SK-N-SH treated with all-trans-retinoic acid at 6 μM for 48 hours (cell line): ENCODE measurements at regions not wholly inside any gene's neighbourhood (a gene's known extent, or its start where the extent isn't known, plus 50 kb on each side); places are given as distances from the start of the nearest gene placed in this dataset.

Source experiments
- ATAC-seq: fragments of 200-7000 bp; cut with Tn5 transposase; 3 replicates; pipeline ENCODE4 v1.9.1; 2020; ENCODE audit warnings: mild to moderate bottlenecking, moderate library complexity
- ARNTL ChIP-seq: fragments of 450-650 bp; formaldehyde crosslinking; IDR thresholded peaks from 2 replicates; pipeline ENCODE4 v1.5.0; 2020; ENCODE audit warnings: low read depth, mild to moderate bottlenecking, moderate library complexity, borderline replicate concordance
- BACH2 ChIP-seq: fragments of 250-450 bp; sonication (Bioruptor Pico); IDR thresholded peaks from 2 replicates; pipeline ENCODE4 v1.9.0; 2021; ENCODE audit warnings: mild to moderate bottlenecking, borderline replicate concordance
- CSDC2 ChIP-seq: fragments of 250-450 bp; sonication (Bioruptor Pico); IDR thresholded peaks from 2 replicates; pipeline ENCODE4 v1.5.0; 2020; ENCODE audit warnings: mild to moderate bottlenecking, moderate library complexity
- ESRRG ChIP-seq: fragments of 250-450 bp; sonication (Bioruptor Pico); IDR thresholded peaks from 2 replicates; pipeline ENCODE4 v1.6.1; 2021; ENCODE audit warnings: mild to moderate bottlenecking
- GLIS3 ChIP-seq: fragments of 250-450 bp; sonication (Bioruptor Pico); IDR thresholded peaks from 2 replicates; pipeline ENCODE4 v1.5.0; 2020; ENCODE audit warnings: mild to moderate bottlenecking, moderate library complexity
- ISL1 ChIP-seq: fragments of 250-450 bp; sonication (Bioruptor Pico); IDR thresholded peaks from 2 replicates; pipeline ENCODE4 v2.1.2; 2022; ENCODE audit warnings: mild to moderate bottlenecking, moderate library complexity
- TCF4 ChIP-seq: fragments of 250-450 bp; sonication (Bioruptor Pico); IDR thresholded peaks from 2 replicates; pipeline ENCODE4 v1.8.0; 2021; ENCODE audit warnings: mild to moderate bottlenecking, moderate library complexity, borderline replicate concordance
- TOX ChIP-seq: fragments of 250-450 bp; sonication (Bioruptor Pico); IDR thresholded peaks from 2 replicates; pipeline ENCODE4 v1.8.0; 2021; ENCODE audit warnings: mild to moderate bottlenecking, moderate library complexity, borderline replicate concordance
- ZC3H10 ChIP-seq: fragments of 250-450 bp; sonication (Bioruptor Pico); IDR thresholded peaks from 2 replicates; pipeline ENCODE4 v1.5.1; 2021; ENCODE audit warnings: mild to moderate bottlenecking, moderate library complexity
- ZFP3 ChIP-seq: fragments of 250-450 bp; sonication (Bioruptor Pico); IDR thresholded peaks from 2 replicates; pipeline ENCODE4 v1.5.0; 2020; ENCODE audit warnings: mild to moderate bottlenecking, moderate library complexity
- ZFP30 ChIP-seq: fragments of 450-650 bp; formaldehyde crosslinking; IDR thresholded peaks from 2 replicates; pipeline ENCODE4 v1.5.0; 2022; ENCODE audit warnings: mild to moderate bottlenecking, moderate library complexity
- ZNF565 ChIP-seq: fragments of 450-650 bp; formaldehyde crosslinking; conservative IDR thresholded peaks from 2 replicates; pipeline ENCODE4 v1.5.0; 2020; ENCODE audit warnings: low read depth, mild to moderate bottlenecking, moderate library complexity
- ZNF70 ChIP-seq: fragments of 450-650 bp; formaldehyde crosslinking; IDR thresholded peaks from 2 replicates; pipeline ENCODE4 v1.5.0; 2020; ENCODE audit warnings: mild to moderate bottlenecking, moderate library complexity
- ZNF8 ChIP-seq: fragments of 450-650 bp; formaldehyde crosslinking; IDR thresholded peaks from 2 replicates; pipeline ENCODE4 v1.5.0; 2020; ENCODE audit warnings: mild to moderate bottlenecking, moderate library complexity
- TF ChIP-seq, protein P1 (sequence below): fragments of 250-450 bp; sonication (Bioruptor Pico); IDR thresholded peaks from 2 replicates; pipeline ENCODE4 v1.5.1; 2020; ENCODE audit warnings: low read depth, mild to moderate bottlenecking, moderate library complexity
- TF ChIP-seq, protein P2 (sequence below): fragments of 250-450 bp; sonication (Bioruptor Pico); IDR thresholded peaks from 2 replicates; pipeline ENCODE4 v1.5.1; 2021; ENCODE audit warnings: mild to moderate bottlenecking, moderate library complexity
- TF ChIP-seq, protein P3 (sequence below): fragments of 250-450 bp; sonication (Bioruptor Pico); IDR thresholded peaks from 2 replicates; pipeline ENCODE4 v1.5.0; 2020; ENCODE audit warnings: mild to moderate bottlenecking, moderate library complexity
- TF ChIP-seq, protein P4 (sequence below): fragments of 250-450 bp; sonication (Bioruptor Pico); IDR thresholded peaks from 2 replicates; pipeline ENCODE4 v1.8.0; 2021; ENCODE audit warnings: low read depth, mild to moderate bottlenecking, moderate library complexity, borderline replicate concordance
- TF ChIP-seq, protein P5 (sequence below): fragments of 250-450 bp; sonication (Bioruptor Pico); IDR thresholded peaks from 2 replicates; pipeline ENCODE4 v1.8.0; 2020; ENCODE audit warnings: mild to moderate bottlenecking, moderate library complexity, borderline replicate concordance

DNA sequence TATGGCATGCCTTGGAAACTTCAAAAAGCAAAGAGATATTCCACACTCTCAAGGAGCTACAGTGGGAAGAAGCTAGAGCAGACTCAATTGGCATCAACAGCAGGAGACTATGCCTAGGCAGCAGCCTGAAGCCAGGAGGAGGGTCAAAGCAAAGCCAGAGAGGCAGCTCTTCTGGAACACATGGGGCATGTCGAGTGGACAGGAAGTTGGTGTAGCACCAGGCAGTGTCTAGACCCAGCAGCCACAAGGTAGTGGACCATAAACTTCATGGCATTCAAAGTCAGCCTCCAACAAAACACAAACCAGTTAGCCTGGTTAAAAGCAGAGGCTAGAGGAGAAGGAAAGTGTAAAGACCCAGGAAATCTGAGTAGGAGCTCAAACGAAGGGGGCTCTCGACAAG lies 311.2 kb upstream of the PKDCC start:
- TF ChIP-seq, protein P1, sequence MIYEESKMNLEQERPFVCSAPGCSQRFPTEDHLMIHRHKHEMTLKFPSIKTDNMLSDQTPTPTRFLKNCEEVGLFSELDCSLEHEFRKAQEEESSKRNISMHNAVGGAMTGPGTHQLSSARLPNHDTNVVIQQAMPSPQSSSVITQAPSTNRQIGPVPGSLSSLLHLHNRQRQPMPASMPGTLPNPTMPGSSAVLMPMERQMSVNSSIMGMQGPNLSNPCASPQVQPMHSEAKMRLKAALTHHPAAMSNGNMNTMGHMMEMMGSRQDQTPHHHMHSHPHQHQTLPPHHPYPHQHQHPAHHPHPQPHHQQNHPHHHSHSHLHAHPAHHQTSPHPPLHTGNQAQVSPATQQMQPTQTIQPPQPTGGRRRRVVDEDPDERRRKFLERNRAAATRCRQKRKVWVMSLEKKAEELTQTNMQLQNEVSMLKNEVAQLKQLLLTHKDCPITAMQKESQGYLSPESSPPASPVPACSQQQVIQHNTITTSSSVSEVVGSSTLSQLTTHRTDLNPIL (CRISPR knock-in tag), result no peak

DNA sequence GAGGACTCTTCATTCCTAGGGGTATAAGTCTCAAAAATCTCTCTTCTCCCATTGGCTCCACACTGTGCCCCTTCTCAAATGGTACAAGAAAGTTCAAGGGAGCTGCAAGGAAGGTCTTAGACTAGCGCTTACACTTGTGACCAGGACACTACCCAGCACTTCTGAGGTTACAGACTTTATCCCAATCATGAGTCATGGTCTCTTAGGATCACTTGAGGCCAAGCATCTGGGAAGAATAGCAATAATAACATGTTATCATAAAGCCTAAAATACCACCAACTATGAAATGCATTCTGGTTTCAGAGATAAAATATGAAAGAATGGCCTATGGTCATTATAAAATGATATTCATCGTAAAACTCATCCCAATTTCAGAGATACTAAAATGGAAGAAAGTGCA lies 309.9 kb upstream of the PKDCC start:
- TF ChIP-seq, protein P2, sequence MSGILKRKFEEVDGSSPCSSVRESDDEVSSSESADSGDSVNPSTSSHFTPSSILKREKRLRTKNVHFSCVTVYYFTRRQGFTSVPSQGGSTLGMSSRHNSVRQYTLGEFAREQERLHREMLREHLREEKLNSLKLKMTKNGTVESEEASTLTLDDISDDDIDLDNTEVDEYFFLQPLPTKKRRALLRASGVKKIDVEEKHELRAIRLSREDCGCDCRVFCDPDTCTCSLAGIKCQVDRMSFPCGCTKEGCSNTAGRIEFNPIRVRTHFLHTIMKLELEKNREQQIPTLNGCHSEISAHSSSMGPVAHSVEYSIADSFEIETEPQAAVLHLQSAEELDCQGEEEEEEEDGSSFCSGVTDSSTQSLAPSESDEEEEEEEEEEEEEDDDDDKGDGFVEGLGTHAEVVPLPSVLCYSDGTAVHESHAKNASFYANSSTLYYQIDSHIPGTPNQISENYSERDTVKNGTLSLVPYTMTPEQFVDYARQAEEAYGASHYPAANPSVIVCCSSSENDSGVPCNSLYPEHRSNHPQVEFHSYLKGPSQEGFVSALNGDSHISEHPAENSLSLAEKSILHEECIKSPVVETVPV (CRISPR knock-in tag), result no peak
- TF ChIP-seq ZNF70 (CRISPR knock-in tag) (no peak), TCF4 (CRISPR knock-in tag) (no peak), TOX (no peak), ESRRG (no peak), CSDC2 (no peak), ZNF565 (CRISPR knock-in tag) (no peak), ZFP30 (no peak)
- no peak for ATAC-seq

More for the DNA sequence above, 311.2 kb upstream of the PKDCC start:
- no peak for ATAC-seq

DNA sequence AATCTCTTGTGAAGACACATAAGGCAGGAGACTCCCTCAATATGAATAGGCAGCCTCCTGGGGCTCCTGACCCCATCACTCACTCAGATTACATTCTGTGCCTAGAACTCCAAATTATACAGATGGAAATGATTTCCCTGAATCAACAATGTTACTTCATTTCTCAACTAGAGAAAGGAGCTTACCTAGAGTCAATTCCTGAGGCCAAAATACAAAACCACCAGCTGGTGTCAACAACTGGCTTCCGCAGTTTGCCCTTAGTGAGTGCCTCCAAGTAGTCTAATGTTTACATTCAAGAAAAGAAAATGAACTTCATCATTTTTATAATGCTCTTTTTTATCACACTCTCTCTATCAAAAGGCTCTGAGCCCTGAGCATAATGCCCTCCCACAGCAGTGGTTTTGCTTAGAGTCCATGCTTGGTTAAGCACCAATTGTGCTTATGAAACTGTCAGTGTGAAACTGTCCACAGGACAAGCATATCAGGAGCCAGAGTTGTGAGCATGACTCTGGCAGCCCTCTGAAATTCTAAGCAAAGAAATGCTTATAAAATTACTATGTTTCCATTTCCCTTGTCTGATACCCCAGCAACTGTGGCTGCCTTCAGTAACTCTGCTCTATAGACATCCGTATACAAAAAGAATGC lies 305.7 kb upstream of the PKDCC start:
- TF ChIP-seq ESRRG, result no peak
- TF ChIP-seq ISL1 (CRISPR knock-in tag), result no peak
- TF ChIP-seq, protein P2 (CRISPR knock-in tag), result no peak
- TF ChIP-seq, protein P1 (CRISPR knock-in tag), result no peak
- TF ChIP-seq GLIS3 (CRISPR knock-in tag), result no peak
- TF ChIP-seq TCF4 (CRISPR knock-in tag), result no peak
- ATAC-seq, result no peak

DNA sequence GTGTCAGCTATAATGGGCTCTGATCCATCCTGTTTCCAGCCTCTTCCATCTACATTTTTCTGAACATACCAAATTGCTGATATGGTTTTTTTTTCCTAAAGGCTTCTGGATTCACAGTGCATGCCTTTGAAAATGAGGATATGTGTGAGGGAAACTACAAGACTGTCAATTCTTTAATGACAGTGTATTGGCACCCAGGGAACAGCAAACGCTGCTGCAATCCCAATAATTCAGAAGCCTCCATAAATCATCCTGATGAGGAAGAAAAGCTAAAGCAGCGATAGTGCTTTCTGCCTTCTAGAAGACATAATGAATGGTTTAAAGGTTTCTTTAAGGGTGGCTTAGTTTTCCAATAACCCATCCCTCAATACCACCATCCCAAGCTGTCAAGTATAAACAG lies 304.5 kb upstream of the PKDCC start:
- no peak for ATAC-seq
- TF ChIP-seq ZNF8 (CRISPR knock-in tag) (no peak), ARNTL (CRISPR knock-in tag) (no peak), GLIS3 (CRISPR knock-in tag) (no peak), ZFP30 (no peak), TOX (no peak), ZFP3 (no peak), ESRRG (no peak), ZNF565 (CRISPR knock-in tag) (no peak), BACH2 (no peak), ZC3H10 (no peak), CSDC2 (no peak)
- TF ChIP-seq, protein P3, sequence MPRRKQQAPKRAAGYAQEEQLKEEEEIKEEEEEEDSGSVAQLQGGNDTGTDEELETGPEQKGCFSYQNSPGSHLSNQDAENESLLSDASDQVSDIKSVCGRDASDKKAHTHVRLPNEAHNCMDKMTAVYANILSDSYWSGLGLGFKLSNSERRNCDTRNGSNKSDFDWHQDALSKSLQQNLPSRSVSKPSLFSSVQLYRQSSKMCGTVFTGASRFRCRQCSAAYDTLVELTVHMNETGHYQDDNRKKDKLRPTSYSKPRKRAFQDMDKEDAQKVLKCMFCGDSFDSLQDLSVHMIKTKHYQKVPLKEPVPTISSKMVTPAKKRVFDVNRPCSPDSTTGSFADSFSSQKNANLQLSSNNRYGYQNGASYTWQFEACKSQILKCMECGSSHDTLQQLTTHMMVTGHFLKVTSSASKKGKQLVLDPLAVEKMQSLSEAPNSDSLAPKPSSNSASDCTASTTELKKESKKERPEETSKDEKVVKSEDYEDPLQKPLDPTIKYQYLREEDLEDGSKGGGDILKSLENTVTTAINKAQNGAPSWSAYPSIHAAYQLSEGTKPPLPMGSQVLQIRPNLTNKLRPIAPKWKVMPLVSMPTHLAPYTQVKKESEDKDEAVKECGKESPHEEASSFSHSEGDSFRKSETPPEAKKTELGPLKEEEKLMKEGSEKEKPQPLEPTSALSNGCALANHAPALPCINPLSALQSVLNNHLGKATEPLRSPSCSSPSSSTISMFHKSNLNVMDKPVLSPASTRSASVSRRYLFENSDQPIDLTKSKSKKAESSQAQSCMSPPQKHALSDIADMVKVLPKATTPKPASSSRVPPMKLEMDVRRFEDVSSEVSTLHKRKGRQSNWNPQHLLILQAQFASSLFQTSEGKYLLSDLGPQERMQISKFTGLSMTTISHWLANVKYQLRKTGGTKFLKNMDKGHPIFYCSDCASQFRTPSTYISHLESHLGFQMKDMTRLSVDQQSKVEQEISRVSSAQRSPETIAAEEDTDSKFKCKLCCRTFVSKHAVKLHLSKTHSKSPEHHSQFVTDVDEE, result no peak
- TF ChIP-seq, protein P4, sequence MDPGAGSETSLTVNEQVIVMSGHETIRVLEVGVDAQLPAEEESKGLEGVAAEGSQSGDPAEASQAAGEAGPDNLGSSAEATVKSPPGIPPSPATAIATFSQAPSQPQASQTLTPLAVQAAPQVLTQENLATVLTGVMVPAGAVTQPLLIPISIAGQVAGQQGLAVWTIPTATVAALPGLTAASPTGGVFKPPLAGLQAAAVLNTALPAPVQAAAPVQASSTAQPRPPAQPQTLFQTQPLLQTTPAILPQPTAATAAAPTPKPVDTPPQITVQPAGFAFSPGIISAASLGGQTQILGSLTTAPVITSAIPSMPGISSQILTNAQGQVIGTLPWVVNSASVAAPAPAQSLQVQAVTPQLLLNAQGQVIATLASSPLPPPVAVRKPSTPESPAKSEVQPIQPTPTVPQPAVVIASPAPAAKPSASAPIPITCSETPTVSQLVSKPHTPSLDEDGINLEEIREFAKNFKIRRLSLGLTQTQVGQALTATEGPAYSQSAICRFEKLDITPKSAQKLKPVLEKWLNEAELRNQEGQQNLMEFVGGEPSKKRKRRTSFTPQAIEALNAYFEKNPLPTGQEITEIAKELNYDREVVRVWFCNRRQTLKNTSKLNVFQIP (CRISPR knock-in tag), result no peak
- TF ChIP-seq, protein P2 (CRISPR knock-in tag), result no peak
- TF ChIP-seq, protein P1 (CRISPR knock-in tag), result no peak
- TF ChIP-seq, protein P5, sequence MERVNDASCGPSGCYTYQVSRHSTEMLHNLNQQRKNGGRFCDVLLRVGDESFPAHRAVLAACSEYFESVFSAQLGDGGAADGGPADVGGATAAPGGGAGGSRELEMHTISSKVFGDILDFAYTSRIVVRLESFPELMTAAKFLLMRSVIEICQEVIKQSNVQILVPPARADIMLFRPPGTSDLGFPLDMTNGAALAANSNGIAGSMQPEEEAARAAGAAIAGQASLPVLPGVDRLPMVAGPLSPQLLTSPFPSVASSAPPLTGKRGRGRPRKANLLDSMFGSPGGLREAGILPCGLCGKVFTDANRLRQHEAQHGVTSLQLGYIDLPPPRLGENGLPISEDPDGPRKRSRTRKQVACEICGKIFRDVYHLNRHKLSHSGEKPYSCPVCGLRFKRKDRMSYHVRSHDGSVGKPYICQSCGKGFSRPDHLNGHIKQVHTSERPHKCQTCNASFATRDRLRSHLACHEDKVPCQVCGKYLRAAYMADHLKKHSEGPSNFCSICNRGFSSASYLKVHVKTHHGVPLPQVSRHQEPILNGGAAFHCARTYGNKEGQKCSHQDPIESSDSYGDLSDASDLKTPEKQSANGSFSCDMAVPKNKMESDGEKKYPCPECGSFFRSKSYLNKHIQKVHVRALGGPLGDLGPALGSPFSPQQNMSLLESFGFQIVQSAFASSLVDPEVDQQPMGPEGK (CRISPR knock-in tag), result no peak
